H1 (cell line): ENCODE measurements at regions not wholly inside any gene's neighbourhood (a gene's known extent, or its start where the extent isn't known, plus 50 kb on each side); places are given as distances from the start of the nearest gene placed in this dataset.

Experiments used
- CTCF ChIA-PET: fragments of 300-600 bp; sonication (Branson Sonifier 250); formaldehyde crosslinking; loops from one replicate; lab custom pipeline; 2021; ENCODE audit not compliant: partially characterized antibody; lab: Charles Lee
- POLR2A ChIA-PET: fragments of 300-600 bp; sonication (Branson Sonifier 250); formaldehyde crosslinking; loops from one replicate; lab custom pipeline; 2021; ENCODE audit warnings: inconsistent platforms; ENCODE audit not compliant: partially characterized antibody; lab: Charles Lee
- DNase-seq, 2 experiments: peaks; one replicate each; pipeline versions ENCODE4 v3.0.0 to v3.0.0-alpha.2; 2010 to 2022; ENCODE audit warnings: low spot score in 2 of 2, low read depth in 1 of 2, mixed read lengths in 1 of 2
- FAIRE-seq: peaks from 2 replicates; lab custom pipeline; 2011; peaks lifted over from hg19 to GRCh38; lab: Jason Lieb, UNC
- H2AFZ ChIP-seq: 2 replicates; pipeline ENCODE4 v1.8.1; 2012; ENCODE audit warnings: low read length, inconsistent platforms
- H2AK5ac ChIP-seq: 2 replicates; pipeline ENCODE4 v1.6.1; 2013; ENCODE audit warnings: low read depth, low read length
- H2BK120ac ChIP-seq: replicated peaks from 2 replicates; pipeline ENCODE3; 2013; ENCODE audit warnings: low read depth, low read length, inconsistent platforms
- H2BK12ac ChIP-seq: 2 replicates; pipeline ENCODE4 v1.6.1; 2013; ENCODE audit warnings: low read depth, low read length
- H2BK15ac ChIP-seq: 2 replicates; pipeline ENCODE4 v1.6.1; 2013; ENCODE audit warnings: low read length
- H2BK20ac ChIP-seq: 2 replicates; pipeline ENCODE4 v1.6.1; 2013; ENCODE audit warnings: low read length
- H2BK5ac ChIP-seq: 2 replicates; pipeline ENCODE4 v1.6.1; 2013; ENCODE audit warnings: low read depth, low read length
- H3K14ac ChIP-seq: 2 replicates; pipeline ENCODE4 v1.6.1; 2013; ENCODE audit warnings: inconsistent platforms; ENCODE audit not compliant: insufficient read length
- H3K18ac ChIP-seq: 2 replicates; pipeline ENCODE4 v1.6.1; 2013; ENCODE audit warnings: low read length; ENCODE audit errors: extremely low read depth
- H3K23ac ChIP-seq: 2 replicates; pipeline ENCODE4 v1.6.1; 2013; ENCODE audit warnings: inconsistent platforms; ENCODE audit not compliant: insufficient read length
- H3K23me2 ChIP-seq: 2 replicates; pipeline ENCODE4 v1.6.1; 2013; ENCODE audit warnings: low read depth, low read length
- H3K27ac ChIP-seq: 2 replicates; pipeline ENCODE4 v1.6.1; 2011; ENCODE audit warnings: low read depth, low read length, inconsistent platforms
- H3K27me3 ChIP-seq, 4 experiments: replicated peaks in 1 of 4; 1 replicate in 1 of 4; 2 replicates in 3 of 4; pipeline versions ENCODE4 v1.6.1 to v1.8.1; 2011 to 2013; ENCODE audit warnings: low read length in 3 of 4, mild to moderate bottlenecking in 3 of 4, inconsistent platforms in 2 of 4, mixed read lengths in 2 of 4, moderate library complexity in 1 of 4; ENCODE audit not compliant: control insufficient read depth in 3 of 4, insufficient read depth in 3 of 4; ENCODE audit errors: extremely low read depth in 1 of 4
- H3K36me3 ChIP-seq, 4 experiments: 2 replicates each; pipeline versions ENCODE4 v1.6.1 to v1.8.1; 2011 to 2013; ENCODE audit warnings: mild to moderate bottlenecking in 4 of 4, low read length in 3 of 4, moderate library complexity in 2 of 4, control low read depth in 1 of 4, inconsistent platforms in 1 of 4; ENCODE audit not compliant: insufficient read depth in 4 of 4, control insufficient read depth in 2 of 4
- H3K4ac ChIP-seq: replicated peaks from 2 replicates; pipeline ENCODE3; 2013; ENCODE audit warnings: low read length, low read depth, mixed read lengths, inconsistent platforms; ENCODE audit not compliant: insufficient read length
- H3K4me1 ChIP-seq, 4 experiments: replicated peaks in 1 of 4; 1 replicate in 1 of 4; 2 replicates in 3 of 4; pipeline versions ENCODE4 v1.6.1 to v1.8.1; 2011 to 2013; ENCODE audit warnings: low read length in 3 of 4, inconsistent platforms in 2 of 4, mixed read lengths in 1 of 4; ENCODE audit not compliant: insufficient read depth in 4 of 4, control insufficient read depth in 3 of 4
- H3K4me2 ChIP-seq, 2 experiments: 2 replicates each; pipeline versions ENCODE4 v1.6.1 to v1.8.1; 2011 to 2013; ENCODE audit warnings: low read depth in 2 of 2, low read length in 2 of 2, control low read depth in 1 of 2, inconsistent platforms in 1 of 2, mild to moderate bottlenecking in 1 of 2; ENCODE audit not compliant: insufficient read depth in 1 of 2
- H3K4me3 ChIP-seq, 4 experiments: fragments of 200-600, 300-600 bp in 1 of 4; sonication (generic), shearing (Covaris generic), sonication (Bioruptor Twin) in 1 of 4; 2 replicates each; pipeline versions ENCODE4 v1.5.1 to v1.8.1; 2011 to 2016; ENCODE audit warnings: low read length in 4 of 4, low read depth in 3 of 4, control low read depth in 2 of 4, inconsistent platforms in 2 of 4, mild to moderate bottlenecking in 2 of 4, mixed read lengths in 1 of 4, moderate library complexity in 1 of 4; ENCODE audit not compliant: insufficient read depth in 2 of 4; ENCODE audit errors: extremely low read depth in 1 of 4
- H3K56ac ChIP-seq: replicated peaks from 2 replicates; pipeline ENCODE3; 2013; ENCODE audit warnings: low read depth, mild to moderate bottlenecking, mixed read lengths, low read length, inconsistent platforms; ENCODE audit not compliant: insufficient read length
- H3K79me1 ChIP-seq: 2 replicates; pipeline ENCODE4 v1.6.1; 2013; ENCODE audit warnings: low read depth, low read length, control low read depth
- H3K79me2 ChIP-seq, 2 experiments: 2 replicates each; pipeline versions ENCODE4 v1.6.1 to v1.8.1; 2012 to 2013; ENCODE audit warnings: low read length in 2 of 2, mild to moderate bottlenecking in 2 of 2, inconsistent platforms in 1 of 2; ENCODE audit not compliant: insufficient read depth in 2 of 2, control insufficient read depth in 1 of 2
- H3K9ac ChIP-seq, 4 experiments: replicated peaks in 1 of 4; 1 replicate in 1 of 4; 2 replicates in 3 of 4; pipeline versions ENCODE4 v1.6.1 to v1.8.1; 2011 to 2013; ENCODE audit warnings: low read depth in 3 of 4, low read length in 3 of 4, control low read depth in 2 of 4, mild to moderate bottlenecking in 2 of 4, moderate library complexity in 2 of 4, inconsistent platforms in 1 of 4; ENCODE audit errors: extremely low read depth in 1 of 4
- H3K9me3 ChIP-seq, 2 experiments: 2 replicates each; pipeline versions ENCODE4 v1.6.1 to v1.8.1; 2012 to 2013; ENCODE audit warnings: mild to moderate bottlenecking in 2 of 2, moderate library complexity in 2 of 2, control low read depth in 1 of 2, inconsistent platforms in 1 of 2, low read depth in 1 of 2, low read length in 1 of 2, mixed read lengths in 1 of 2; ENCODE audit not compliant: insufficient read depth in 2 of 2
- H4K20me1 ChIP-seq, 2 experiments: replicated peaks in 1 of 2; 2 replicates each; pipeline versions ENCODE3 to v1.8.1; 2011 to 2013; ENCODE audit warnings: inconsistent platforms in 2 of 2, low read length in 2 of 2, mild to moderate bottlenecking in 1 of 2; ENCODE audit not compliant: insufficient read depth in 2 of 2, control insufficient read depth in 1 of 2
- H4K5ac ChIP-seq: 2 replicates; pipeline ENCODE4 v1.6.1; 2013; ENCODE audit warnings: low read length, low read depth, mixed read lengths, inconsistent platforms; ENCODE audit not compliant: insufficient read length
- H4K8ac ChIP-seq: 2 replicates; pipeline ENCODE4 v1.8.0; 2013; ENCODE audit warnings: mild to moderate bottlenecking, moderate library complexity, low read length, inconsistent platforms; ENCODE audit not compliant: insufficient read depth; ENCODE audit errors: extremely low read depth
- H4K91ac ChIP-seq: replicated peaks from 2 replicates; pipeline ENCODE3; 2013; ENCODE audit warnings: low read length, mixed read lengths, inconsistent platforms; ENCODE audit not compliant: insufficient read length
- CREB1 ChIP-seq: IDR thresholded peaks from 2 replicates; pipeline ENCODE4 v1.6.1; 2012; ENCODE audit warnings: inconsistent platforms
- HDAC2 ChIP-seq, 2 experiments: fragments of 300-600 bp in 1 of 2; sonication (generic) in 1 of 2; IDR thresholded peaks; 2 replicates each; pipeline ENCODE4 v1.6.1; 2011 to 2012; ENCODE audit warnings: low read depth in 2 of 2, low read length in 2 of 2, mild to moderate bottlenecking in 2 of 2, moderate library complexity in 2 of 2, borderline replicate concordance in 1 of 2, inconsistent platforms in 1 of 2
- WGBS, 2 experiments: shearing (Covaris generic) in 1 of 2; methylation state at CpG; one replicate each; pipeline versions ENCODE4 v1.1.6 to v1.1.7; 2013 to 2015; ENCODE audit warnings: low lambda C conversion rate in 2 of 2, mixed read lengths in 2 of 2, inconsistent platforms in 1 of 2, low coverage in 1 of 2, missing lambda C conversion rate in 1 of 2; ENCODE audit not compliant: insufficient replicate concordance in 2 of 2, insufficient coverage in 1 of 2, insufficient read length in 1 of 2; ENCODE audit errors: extremely low coverage in 1 of 2, missing lambda C conversion rate in 1 of 2; 5-methylcytosine and 5-hydroxymethylcytosine counted together

- no peaks in the 10 kb centered on the region for H3K27me3 ChIP-seq
- no peaks in the 10 kb centered on the region for H4K20me1 ChIP-seq
- H2BK20ac ChIP-seq = no peak overlapping the region
- FAIRE-seq (no peak), DNase-seq (no peak)
- no peaks in the 10 kb centered on the region; a peak in 1 of 7 replicates for H3K4me1 ChIP-seq
- no peak overlapping the region for H3K4me3 ChIP-seq
- no peaks in the 10 kb centered on the region for H3K79me1 ChIP-seq
- no peak overlapping the region for H3K56ac ChIP-seq
- no peak overlapping the region for H3K14ac ChIP-seq
- no peak overlapping the region for H3K18ac ChIP-seq
- H4K91ac ChIP-seq = no peak overlapping the region
- no peaks in the 10 kb centered on the region for H3K23me2 ChIP-seq
- no peaks in the 10 kb centered on the region for H3K9me3 ChIP-seq
- no peak overlapping the region for H2BK15ac ChIP-seq
- no peak overlapping the region for H3K4me2 ChIP-seq
- H4K8ac ChIP-seq = no peak overlapping the region
- no peak overlapping the region for H3K23ac ChIP-seq
- H2AK5ac ChIP-seq = no peak overlapping the region
- no peaks in the 10 kb centered on the region for H3K79me2 ChIP-seq
- no peak overlapping the region for H3K9ac ChIP-seq
- no peak overlapping the region for H2AFZ ChIP-seq
- no peak overlapping the region for H3K27ac ChIP-seq
- no peak overlapping the region for H3K4ac ChIP-seq
- H2BK120ac ChIP-seq = no peak overlapping the region
- ChIA-PET POLR2A (no interaction called here), CTCF (no interaction called here)
- TF ChIP-seq CREB1 = no peak
- TF ChIP-seq HDAC2 (IDR thresholded peaks at IDR 0.05; ENCODE audit: borderline replicate concordance in 1 of 2, low read depth in 2 of 2, low read length in 2 of 2) = no peak
- 78% methylated on average over 2 of the region's 2 CpGs; no CpG with 5 or more reads in 1 of the 2 experiments for WGBS, 2 experiments
- no peaks in the 10 kb centered on the region for H3K36me3 ChIP-seq
- H4K5ac ChIP-seq = no peak overlapping the region
- H2BK12ac ChIP-seq = no peak overlapping the region
- no peak overlapping the region for H2BK5ac ChIP-seq
These were observed 351.3 kb downstream of the SLC7A11 start for GRCh38 chr4:137890812-137891211.
